Gastrocnemius medialis (tissue), 4 donors: ENCODE measurements at regions not wholly inside any gene's neighbourhood (a gene's known extent, or its start where the extent isn't known, plus 50 kb on each side); places are given as distances from the start of the nearest gene placed in this dataset.

Experiments used
- CTCF ChIP-seq, 5 experiments: fragments of 450-650 bp in 3 of 5; fragments of 200-600 bp in 2 of 5; sonication (generic) in 2 of 5; IDR thresholded peaks in 4 of 5; conservative IDR thresholded peaks in 1 of 5; 1 replicate in 4 of 5; 2 replicates in 1 of 5; pipeline ENCODE4 v1.5.1; 2016 to 2019; ENCODE audit warnings: antibody characterized with exemption in 5 of 5, mild to moderate bottlenecking in 3 of 5, moderate library complexity in 3 of 5
- POLR2A ChIP-seq, 2 donors: fragments of 450-650 bp; IDR thresholded peaks; one replicate each; pipeline ENCODE4 v1.6.1; 2017; ENCODE audit warnings: antibody characterized with exemption in 2 of 2, mild to moderate bottlenecking in 2 of 2, moderate library complexity in 2 of 2

- TF ChIP-seq CTCF (IDR thresholded peaks at IDR 0.05 in 4 of 5, conservative IDR thresholded peaks at IDR 0.05 in 1 of 5), result no peak
- no peak for TF ChIP-seq POLR2A (IDR thresholded peaks at IDR 0.05)
Observed at GRCh38 chr17:83145358-83145738, 65.9 kb downstream of the METRNL start.
